ENCODE measurements at regions not wholly inside any gene's neighbourhood (a gene's known extent, or its start where the extent isn't known, plus 50 kb on each side); places are given as distances from the start of the nearest gene placed in this dataset.

- Histone ChIP-seq H3K36me3 (replicated peaks; ENCODE audit: low read depth, low read length) (no peaks in the 10 kb centered on the region), H3K4me3 (ENCODE audit: low read length) (no peak overlapping the region), H3K27ac (ENCODE audit: low read length) (no peak overlapping the region), H3K79me2 (ENCODE audit: low read length) (no peaks in the 10 kb centered on the region), H3K9ac (ENCODE audit: low read length) (no peak overlapping the region), H3K4me2 (ENCODE audit: low read length) (no peak overlapping the region), H3K9me3 (ENCODE audit: insufficient read depth, low read length) (no peaks in the 10 kb centered on the region), H3K4me1 (ENCODE audit: low read length) (no peaks in the 10 kb centered on the region), H2AFZ (ENCODE audit: low read depth, low read length) (no peak overlapping the region), H3K27me3 (ENCODE audit: low read depth, low read length) (peaks cover 2% of the 10 kb centered on the region; the same call in 1 of the 2 replicates), H4K20me1 (ENCODE audit: insufficient read depth, low read length) (no peaks in the 10 kb centered on the region)
- TF ChIP-seq EZH2phosphoT487 (IDR thresholded peaks at IDR 0.05; ENCODE audit: low read depth) = no peak
- TF ChIP-seq CTCF (IDR thresholded peaks at IDR 0.05; ENCODE audit: low read depth, low read length) = no peak
Observed at GRCh38 chr20:23299673-23300050, 50.9 kb upstream of the NXT1 start.

GRCh38 chr20:23298926-23299672 lies 51.5 kb upstream of the NXT1 start:
- no peak overlapping the region for H3K4me2 ChIP-seq (ENCODE audit: low read length)
- no peak overlapping the region for H2AFZ ChIP-seq (ENCODE audit: low read depth, low read length)
- no peak overlapping the region for H3K4me3 ChIP-seq (ENCODE audit: low read length)
- H3K9me3 ChIP-seq (ENCODE audit: insufficient read depth, low read length) = no peaks in the 10 kb centered on the region
- H3K27ac ChIP-seq (ENCODE audit: low read length) = no peak overlapping the region
- H3K4me1 ChIP-seq (ENCODE audit: low read length) = no peaks in the 10 kb centered on the region
- no peak overlapping the region for H3K9ac ChIP-seq (ENCODE audit: low read length)
- H3K36me3 ChIP-seq (replicated peaks; ENCODE audit: low read depth, low read length) = no peaks in the 10 kb centered on the region
- TF ChIP-seq CTCF (IDR thresholded peaks at IDR 0.05; ENCODE audit: low read depth, low read length) (no peak), EZH2phosphoT487 (IDR thresholded peaks at IDR 0.05; ENCODE audit: low read depth) (no peak)
- H4K20me1 ChIP-seq (ENCODE audit: insufficient read depth, low read length) = no peaks in the 10 kb centered on the region
- H3K27me3 ChIP-seq (ENCODE audit: low read depth, low read length) = peaks cover 2% of the 10 kb centered on the region; the same call in 1 of the 2 replicates
- H3K79me2 ChIP-seq (ENCODE audit: low read length) = no peaks in the 10 kb centered on the region

GRCh38 chr20:23298155-23298554 lies 52.4 kb upstream of the NXT1 start:
- no peaks in the 10 kb centered on the region for H4K20me1 ChIP-seq (ENCODE audit: insufficient read depth, low read length)
- no peak overlapping the region for H2AFZ ChIP-seq (ENCODE audit: low read depth, low read length)
- no peaks in the 10 kb centered on the region for H3K79me2 ChIP-seq (ENCODE audit: low read length)
- H3K9me3 ChIP-seq (ENCODE audit: insufficient read depth, low read length) = no peaks in the 10 kb centered on the region
- H3K36me3 ChIP-seq (replicated peaks; ENCODE audit: low read depth, low read length) = no peaks in the 10 kb centered on the region
- no peak overlapping the region for H3K4me2 ChIP-seq (ENCODE audit: low read length)
- H3K4me3 ChIP-seq (ENCODE audit: low read length) = no peak overlapping the region
- no peak overlapping the region for H3K9ac ChIP-seq (ENCODE audit: low read length)
- peaks cover 2% of the 10 kb centered on the region; the same call in 1 of the 2 replicates for H3K27me3 ChIP-seq (ENCODE audit: low read depth, low read length)
- TF ChIP-seq EZH2phosphoT487 (IDR thresholded peaks at IDR 0.05; ENCODE audit: low read depth) = no peak
- H3K4me1 ChIP-seq (ENCODE audit: low read length) = no peaks in the 10 kb centered on the region
- no peak overlapping the region for H3K27ac ChIP-seq (ENCODE audit: low read length)

- Histone ChIP-seq H3K4me1 (ENCODE audit: low read length) (no peaks in the 10 kb centered on the region), H3K79me2 (ENCODE audit: low read length) (no peaks in the 10 kb centered on the region), H2AFZ (ENCODE audit: low read depth, low read length) (no peak overlapping the region), H3K9ac (ENCODE audit: low read length) (no peak overlapping the region), H3K9me3 (ENCODE audit: insufficient read depth, low read length) (no peaks in the 10 kb centered on the region), H3K4me2 (ENCODE audit: low read length) (no peak overlapping the region), H3K36me3 (replicated peaks; ENCODE audit: low read depth, low read length) (no peaks in the 10 kb centered on the region), H4K20me1 (ENCODE audit: insufficient read depth, low read length) (no peaks in the 10 kb centered on the region), H3K4me3 (ENCODE audit: low read length) (no peak overlapping the region), H3K27ac (ENCODE audit: low read length) (no peak overlapping the region), H3K27me3 (ENCODE audit: low read depth, low read length) (peaks cover 2% of the 10 kb centered on the region; the same call in 1 of the 2 replicates)
- no peak for TF ChIP-seq EZH2phosphoT487 (IDR thresholded peaks at IDR 0.05; ENCODE audit: low read depth)
- TF ChIP-seq CTCF (IDR thresholded peaks at IDR 0.05; ENCODE audit: low read depth, low read length) = no peak
Observed at GRCh38 chr20:23296841-23297701, 53.5 kb upstream of the NXT1 start.
